Keratinocyte (primary cell): ENCODE measurements at regions not wholly inside any gene's neighbourhood (a gene's known extent, or its start where the extent isn't known, plus 50 kb on each side); places are given as distances from the start of the nearest gene placed in this dataset.

ENCODE experiments used
- DNase-seq: peaks from one replicate; pipeline ENCODE4 v3.0.0-alpha.2; 2011; ENCODE audit warnings: low read depth, missing footprints, low spot score
- FAIRE-seq: peaks from 2 replicates; lab custom pipeline; 2011; peaks lifted over from hg19 to GRCh38; lab: Jason Lieb, UNC
- H2AFZ ChIP-seq: 2 replicates; pipeline ENCODE4 v1.6.0; 2012; ENCODE audit warnings: low read length, control low read depth, inconsistent platforms; ENCODE audit not compliant: control insufficient read depth
- H3K27ac ChIP-seq: 2 replicates; pipeline ENCODE4 v1.5.1; 2011; ENCODE audit warnings: low read length; ENCODE audit not compliant: control insufficient read depth, insufficient read depth
- H3K27me3 ChIP-seq: 3 replicates; pipeline ENCODE4 v1.6.0; 2011; ENCODE audit warnings: low read length; ENCODE audit not compliant: control insufficient read depth, insufficient read depth; ENCODE audit errors: extremely low read depth
- H3K36me3 ChIP-seq, 2 experiments: 2 replicates in 1 of 2; 3 replicates in 1 of 2; pipeline ENCODE4 v1.5.1; 2011; ENCODE audit warnings: low read length in 2 of 2, mild to moderate bottlenecking in 1 of 2; ENCODE audit not compliant: control insufficient read depth in 2 of 2, insufficient read depth in 2 of 2; ENCODE audit errors: extremely low read depth in 1 of 2
- H3K4me1 ChIP-seq: 3 replicates; pipeline ENCODE4 v1.5.1; 2011; ENCODE audit warnings: low read length; ENCODE audit not compliant: control insufficient read depth, insufficient read depth; ENCODE audit errors: extremely low read depth
- H3K4me2 ChIP-seq: 3 replicates; pipeline ENCODE4 v1.6.0; 2011; ENCODE audit warnings: low read depth, low read length; ENCODE audit not compliant: control insufficient read depth, insufficient read depth; ENCODE audit errors: extremely low read depth
- H3K4me3 ChIP-seq, 3 experiments: fragments of 200-600 bp in 1 of 3; sonication (generic) in 1 of 3; 2 replicates in 2 of 3; 3 replicates in 1 of 3; pipeline ENCODE4 v1.5.1; 2011 to 2016; ENCODE audit warnings: low read length in 3 of 3, mild to moderate bottlenecking in 3 of 3, control low read depth in 2 of 3, inconsistent platforms in 1 of 3, low read depth in 1 of 3, mixed read lengths in 1 of 3, mixed run types in 1 of 3, moderate library complexity in 1 of 3; ENCODE audit not compliant: control insufficient read depth in 2 of 3, insufficient read depth in 2 of 3; ENCODE audit errors: extremely low read depth in 1 of 3
- H3K79me2 ChIP-seq: 2 replicates; pipeline ENCODE4 v1.6.0; 2012; ENCODE audit warnings: low read length; ENCODE audit not compliant: control insufficient read depth, insufficient read depth
- H3K9ac ChIP-seq: 3 replicates; pipeline ENCODE4 v1.6.0; 2011; ENCODE audit warnings: low read length; ENCODE audit not compliant: control insufficient read depth, insufficient read depth; ENCODE audit errors: extremely low read depth
- H3K9me1 ChIP-seq: 3 replicates; pipeline ENCODE4 v1.6.0; 2011; ENCODE audit warnings: low read length; ENCODE audit not compliant: control insufficient read depth, insufficient read depth; ENCODE audit errors: extremely low read depth
- H3K9me3 ChIP-seq: 2 replicates; pipeline ENCODE4 v1.5.1; 2012; ENCODE audit warnings: low read depth, low read length; ENCODE audit not compliant: control insufficient read depth
- H4K20me1 ChIP-seq: 3 replicates; pipeline ENCODE4 v1.6.0; 2011; ENCODE audit warnings: low read length; ENCODE audit not compliant: control insufficient read depth, insufficient read depth; ENCODE audit errors: extremely low read depth
- EZH2 ChIP-seq: IDR thresholded peaks from one replicate; pipeline ENCODE4 v1.6.1; 2012; ENCODE audit warnings: inconsistent platforms, mild to moderate bottlenecking, low read length, moderate library complexity
- dilution Hi-C: fragments of 300-500 bp; cut with MboI; formaldehyde crosslinking; loops from one replicate; pipeline ENCODE4 v1.7.0; 2020; ENCODE audit warnings: low sequenced_read_pairs; ENCODE audit not compliant: extremely low pct_ligation_motif_present
- TF ChIP-seq, protein P1 (sequence below), 3 experiments: IDR thresholded peaks in 1 of 3; conservative IDR thresholded peaks in 1 of 3; optimal IDR thresholded peaks in 1 of 3; 2 replicates in 2 of 3; 3 replicates in 1 of 3; pipeline versions ENCODE3 to v1.5.1; 2011; ENCODE audit warnings: low read length in 3 of 3, mild to moderate bottlenecking in 3 of 3, moderate library complexity in 2 of 3, control low read depth in 1 of 3, inconsistent platforms in 1 of 3; ENCODE audit not compliant: insufficient read depth in 2 of 3; ENCODE audit errors: extremely low read depth in 1 of 3

DNA sequence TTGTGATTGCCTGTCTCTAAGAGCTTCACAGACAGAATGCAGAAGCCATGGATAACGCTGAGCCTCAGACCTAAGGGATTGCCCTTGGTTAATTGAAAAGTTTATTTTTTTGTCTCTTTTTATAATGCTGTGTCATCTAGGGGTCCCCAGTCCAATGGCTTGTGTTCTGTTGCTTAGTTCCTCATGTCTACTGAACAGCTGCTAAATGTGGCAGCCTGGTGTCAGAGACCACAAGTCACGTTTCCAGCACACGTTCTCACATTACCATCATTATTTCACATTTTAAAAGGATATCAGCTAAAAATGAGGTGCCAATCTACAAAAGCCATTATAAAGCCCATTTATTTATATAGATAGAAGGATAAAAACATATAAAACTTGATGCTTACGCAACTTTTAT, 1362.0 kb downstream of the PCDH9 start:
- no peak for FAIRE-seq
- dilution Hi-C loops = no loop called here

GRCh38 chr13:65866138-65866537, 1364.0 kb downstream of the PCDH9 start:
- Histone ChIP-seq H4K20me1 (no peaks in the 10 kb centered on the region), H3K27ac (no peak overlapping the region), H3K4me1 (no peaks in the 10 kb centered on the region), H3K79me2 (no peaks in the 10 kb centered on the region), H3K36me3 (no peaks in the 10 kb centered on the region), H3K9ac (no peak overlapping the region), H2AFZ (no peak overlapping the region), H3K9me3 (no peaks in the 10 kb centered on the region), H3K27me3 (no peaks in the 10 kb centered on the region), H3K9me1 (no peaks in the 10 kb centered on the region), H3K4me3 (no peak overlapping the region), H3K4me2 (no peak overlapping the region)
- TF ChIP-seq EZH2 = no peak
- TF ChIP-seq, protein P1, sequence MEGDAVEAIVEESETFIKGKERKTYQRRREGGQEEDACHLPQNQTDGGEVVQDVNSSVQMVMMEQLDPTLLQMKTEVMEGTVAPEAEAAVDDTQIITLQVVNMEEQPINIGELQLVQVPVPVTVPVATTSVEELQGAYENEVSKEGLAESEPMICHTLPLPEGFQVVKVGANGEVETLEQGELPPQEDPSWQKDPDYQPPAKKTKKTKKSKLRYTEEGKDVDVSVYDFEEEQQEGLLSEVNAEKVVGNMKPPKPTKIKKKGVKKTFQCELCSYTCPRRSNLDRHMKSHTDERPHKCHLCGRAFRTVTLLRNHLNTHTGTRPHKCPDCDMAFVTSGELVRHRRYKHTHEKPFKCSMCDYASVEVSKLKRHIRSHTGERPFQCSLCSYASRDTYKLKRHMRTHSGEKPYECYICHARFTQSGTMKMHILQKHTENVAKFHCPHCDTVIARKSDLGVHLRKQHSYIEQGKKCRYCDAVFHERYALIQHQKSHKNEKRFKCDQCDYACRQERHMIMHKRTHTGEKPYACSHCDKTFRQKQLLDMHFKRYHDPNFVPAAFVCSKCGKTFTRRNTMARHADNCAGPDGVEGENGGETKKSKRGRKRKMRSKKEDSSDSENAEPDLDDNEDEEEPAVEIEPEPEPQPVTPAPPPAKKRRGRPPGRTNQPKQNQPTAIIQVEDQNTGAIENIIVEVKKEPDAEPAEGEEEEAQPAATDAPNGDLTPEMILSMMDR (optimal IDR thresholded peaks at IDR 0.05 in 1 of 3, IDR thresholded peaks at IDR 0.05 in 1 of 3, conservative IDR thresholded peaks at IDR 0.05 in 1 of 3; ENCODE audit: extremely low read depth in 1 of 3, insufficient read depth in 2 of 3, low read length in 3 of 3) = no peak
- dilution Hi-C loops = no loop called here
- FAIRE-seq (no peak), DNase-seq (no peak)

More for the DNA sequence above, 1362.0 kb downstream of the PCDH9 start:
- Histone ChIP-seq H4K20me1 (no peaks in the 10 kb centered on the region), H3K4me2 (no peak overlapping the region), H3K9ac (no peak overlapping the region), H3K27ac (no peak overlapping the region), H3K4me1 (no peaks in the 10 kb centered on the region), H3K36me3 (no peaks in the 10 kb centered on the region), H3K27me3 (no peaks in the 10 kb centered on the region), H3K4me3 (no peak overlapping the region), H3K9me1 (no peaks in the 10 kb centered on the region), H2AFZ (no peak overlapping the region), H3K9me3 (no peaks in the 10 kb centered on the region), H3K79me2 (no peaks in the 10 kb centered on the region)
- no peak for DNase-seq
- TF ChIP-seq, protein P1 (optimal IDR thresholded peaks at IDR 0.05 in 1 of 3, IDR thresholded peaks at IDR 0.05 in 1 of 3, conservative IDR thresholded peaks at IDR 0.05 in 1 of 3; ENCODE audit: extremely low read depth in 1 of 3, insufficient read depth in 2 of 3, low read length in 3 of 3) = no peak
- no peak for TF ChIP-seq EZH2
